Neuronal stem cell (in vitro differentiated cells): ENCODE measurements at regions not wholly inside any gene's neighbourhood (a gene's known extent, or its start where the extent isn't known, plus 50 kb on each side); places are given as distances from the start of the nearest gene placed in this dataset.

Experiments used
- DNase-seq: peaks from one replicate; pipeline ENCODE4 v3.0.0-alpha.2; 2013; ENCODE audit warnings: low spot score
- H2AFZ ChIP-seq: one replicate; pipeline ENCODE4 v1.6.1; 2013; ENCODE audit warnings: mild to moderate bottlenecking, low read length, inconsistent platforms
- H2AK5ac ChIP-seq: 2 replicates; pipeline ENCODE4 v1.6.1; 2013; ENCODE audit warnings: low read depth, mild to moderate bottlenecking, inconsistent platforms, low read length, moderate library complexity, mixed read lengths
- H2BK120ac ChIP-seq: 2 replicates; pipeline ENCODE4 v1.6.1; 2013; ENCODE audit warnings: low read depth, mild to moderate bottlenecking, inconsistent platforms, low read length, moderate library complexity, mixed read lengths
- H2BK12ac ChIP-seq: one replicate; pipeline ENCODE4 v1.6.1; 2013; ENCODE audit warnings: low read length, inconsistent platforms
- H2BK15ac ChIP-seq: 2 replicates; pipeline ENCODE4 v1.6.1; 2013; ENCODE audit warnings: mild to moderate bottlenecking, low read length, inconsistent platforms, mixed read lengths
- H2BK5ac ChIP-seq: one replicate; pipeline ENCODE4 v1.6.1; 2013; ENCODE audit warnings: inconsistent platforms, mild to moderate bottlenecking, low read length, moderate library complexity
- H3K14ac ChIP-seq: one replicate; pipeline ENCODE4 v1.6.1; 2013; ENCODE audit warnings: low read length, inconsistent platforms
- H3K18ac ChIP-seq: 2 replicates; pipeline ENCODE4 v1.6.1; 2013; ENCODE audit warnings: low read length, inconsistent platforms
- H3K23ac ChIP-seq: 2 replicates; pipeline ENCODE4 v1.6.1; 2013; ENCODE audit warnings: low read depth, mild to moderate bottlenecking, mixed read lengths, low read length, inconsistent platforms; ENCODE audit not compliant: poor library complexity
- H3K27ac ChIP-seq: replicated peaks from 3 replicates; pipeline ENCODE4 v1.5.1; 2013; ENCODE audit warnings: low read length, inconsistent platforms
- H3K27me3 ChIP-seq, 3 experiments: 2 replicates each; pipeline ENCODE4 v1.6.1; 2013; ENCODE audit warnings: low read length in 3 of 3, mild to moderate bottlenecking in 2 of 3, inconsistent platforms in 1 of 3, low read depth in 1 of 3, mixed read lengths in 1 of 3, moderate library complexity in 1 of 3; ENCODE audit not compliant: control insufficient read depth in 3 of 3, insufficient read depth in 3 of 3
- H3K36me3 ChIP-seq, 2 donors: replicated peaks in 1 of 2; 2 replicates each; pipeline ENCODE4 v1.6.1; 2013; ENCODE audit warnings: low read length in 2 of 2; ENCODE audit not compliant: control insufficient read depth in 2 of 2, insufficient read depth in 2 of 2
- H3K4ac ChIP-seq: 2 replicates; pipeline ENCODE4 v1.6.1; 2013; ENCODE audit warnings: inconsistent platforms, mild to moderate bottlenecking, low read length, moderate library complexity
- H3K4me1 ChIP-seq, 2 donors: 1 replicate in 1 of 2; 2 replicates in 1 of 2; pipeline ENCODE4 v1.6.1; 2013; ENCODE audit warnings: low read length in 2 of 2, low read depth in 1 of 2; ENCODE audit not compliant: control insufficient read depth in 2 of 2, insufficient read depth in 1 of 2
- H3K4me2 ChIP-seq: one replicate; pipeline ENCODE4 v1.6.1; 2013; ENCODE audit warnings: mild to moderate bottlenecking, low read length, inconsistent platforms; ENCODE audit not compliant: insufficient read depth, poor library complexity, severe bottlenecking
- H3K4me3 ChIP-seq, 2 donors: 2 replicates each; pipeline ENCODE4 v1.5.1; 2013; ENCODE audit warnings: low read length in 2 of 2, mild to moderate bottlenecking in 2 of 2, inconsistent platforms in 1 of 2, moderate library complexity in 1 of 2
- H3K79me1 ChIP-seq: one replicate; pipeline ENCODE4 v1.6.1; 2013; ENCODE audit warnings: low read depth, mild to moderate bottlenecking, inconsistent platforms, low read length, moderate library complexity
- H3K9ac ChIP-seq: one replicate; pipeline ENCODE4 v1.6.1; 2013; ENCODE audit warnings: mild to moderate bottlenecking, low read depth, low read length, inconsistent platforms; ENCODE audit not compliant: poor library complexity
- H3K9me3 ChIP-seq, 2 donors: replicated peaks in 1 of 2; 2 replicates each; pipeline versions ENCODE3 to v1.6.1; 2013; ENCODE audit warnings: low read length in 2 of 2, mild to moderate bottlenecking in 2 of 2, inconsistent platforms in 1 of 2, low read depth in 1 of 2, mixed read lengths in 1 of 2, moderate library complexity in 1 of 2; ENCODE audit not compliant: control insufficient read depth in 2 of 2, insufficient read depth in 1 of 2
- H4K8ac ChIP-seq: one replicate; pipeline ENCODE4 v1.6.1; 2013; ENCODE audit warnings: low read depth, mild to moderate bottlenecking, inconsistent platforms, low read length, moderate library complexity
- H4K91ac ChIP-seq: one replicate; pipeline ENCODE4 v1.6.1; 2013; ENCODE audit warnings: low read length, low read depth, mild to moderate bottlenecking, inconsistent platforms; ENCODE audit not compliant: poor library complexity
- WGBS, 2 donors: extraction: QIAGEN DNeasy Blood & Tissue Kit; methylation state at CpG; one replicate each; pipeline ENCODE4 v1.1.7; 2013; ENCODE audit warnings: missing lambda C conversion rate in 2 of 2, mixed read lengths in 1 of 2; ENCODE audit not compliant: insufficient read length in 2 of 2, insufficient replicate concordance in 1 of 2; ENCODE audit errors: extremely low coverage in 2 of 2; 5-methylcytosine and 5-hydroxymethylcytosine counted together

GRCh38 chr18:67634631-67635338, 118.3 kb upstream of the DSEL start:
- Histone ChIP-seq H3K9ac (no peak overlapping the region), H2BK5ac (no peak overlapping the region), H3K79me1 (no peaks in the 10 kb centered on the region), H3K27me3 (no peaks in the 10 kb centered on the region), H2AFZ (peak overlapping the region; percentile 8), H3K4me2 (no peak overlapping the region), H3K36me3 (no peaks in the 10 kb centered on the region), H3K18ac (no peak overlapping the region), H3K4me1 (peaks cover 2 to 12% of the 10 kb centered on the region in 2 donors), H3K14ac (no peak overlapping the region), H2BK15ac (no peak overlapping the region), H4K91ac (no peak overlapping the region), H3K4ac (no peak overlapping the region), H2AK5ac (no peak overlapping the region), H3K23ac (no peak overlapping the region), H2BK120ac (no peak overlapping the region), H4K8ac (no peak overlapping the region), H2BK12ac (no peak overlapping the region), H3K27ac (no peak overlapping the region), H3K9me3 (no peaks in the 10 kb centered on the region), H3K4me3 (no peak overlapping the region)
- DNase-seq, result no peak
- no CpG with 5 or more reads among the region's 4 CpGs for WGBS, 2 donors

- H3K36me3 ChIP-seq, result no peaks in the 10 kb centered on the region
- H3K9ac ChIP-seq, result no peak overlapping the region
- peaks cover 2 to 12% of the 10 kb centered on the region in 2 donors for H3K4me1 ChIP-seq
- no peak overlapping the region for H3K23ac ChIP-seq
- H3K14ac ChIP-seq, result no peak overlapping the region
- no peak for DNase-seq
- H3K4ac ChIP-seq, result no peak overlapping the region
- H3K4me2 ChIP-seq, result no peak overlapping the region
- H3K79me1 ChIP-seq, result no peaks in the 10 kb centered on the region
- H2BK5ac ChIP-seq, result no peak overlapping the region
- H3K9me3 ChIP-seq, result no peaks in the 10 kb centered on the region
- no peak overlapping the region for H3K4me3 ChIP-seq
- H4K8ac ChIP-seq, result no peak overlapping the region
- no peak overlapping the region for H2BK120ac ChIP-seq
- no peak overlapping the region for H2BK15ac ChIP-seq
- no peak overlapping the region for H3K18ac ChIP-seq
- H2AFZ ChIP-seq, result peak overlapping the region; percentile 19
- WGBS, 2 donors, result no CpG with 5 or more reads among the region's 6 CpGs
- H3K27ac ChIP-seq, result no peak overlapping the region
- no peak overlapping the region for H2AK5ac ChIP-seq
- H2BK12ac ChIP-seq, result no peak overlapping the region
- H3K27me3 ChIP-seq, result no peaks in the 10 kb centered on the region
- H4K91ac ChIP-seq, result no peak overlapping the region
Measured at GRCh38 chr18:67633939-67634338, 117.4 kb upstream of the DSEL start.

GRCh38 chr18:67621906-67622305, 105.4 kb upstream of the DSEL start:
- Histone ChIP-seq H3K18ac (no peak overlapping the region), H2BK12ac (no peak overlapping the region), H3K27ac (no peak overlapping the region), H3K4ac (no peak overlapping the region), H3K14ac (no peak overlapping the region), H4K8ac (no peak overlapping the region), H2BK5ac (no peak overlapping the region), H3K4me3 (no peak overlapping the region), H2BK120ac (no peak overlapping the region), H3K4me1 (no peaks in the 10 kb centered on the region), H3K9ac (no peak overlapping the region), H3K79me1 (no peaks in the 10 kb centered on the region), H3K4me2 (no peak overlapping the region), H2BK15ac (no peak overlapping the region), H2AFZ (no peak overlapping the region), H2AK5ac (no peak overlapping the region), H3K23ac (no peak overlapping the region), H3K9me3 (no peaks in the 10 kb centered on the region), H3K36me3 (no peaks in the 10 kb centered on the region), H3K27me3 (no peaks in the 10 kb centered on the region), H4K91ac (no peak overlapping the region)
- WGBS, 2 donors, result no CpG with 5 or more reads among the region's 1 CpG
- DNase-seq, result no peak

- Histone ChIP-seq H3K18ac (no peak overlapping the region), H2AFZ (no peak overlapping the region), H3K9me3 (no peaks in the 10 kb centered on the region), H3K4ac (no peak overlapping the region), H4K91ac (no peak overlapping the region), H3K9ac (no peak overlapping the region), H3K79me1 (no peaks in the 10 kb centered on the region), H2BK15ac (no peak overlapping the region), H2AK5ac (no peak overlapping the region), H3K36me3 (no peaks in the 10 kb centered on the region), H4K8ac (no peak overlapping the region), H3K27ac (no peak overlapping the region), H3K23ac (no peak overlapping the region), H3K4me1 (no peaks in the 10 kb centered on the region), H2BK5ac (no peak overlapping the region), H3K27me3 (no peaks in the 10 kb centered on the region), H2BK12ac (no peak overlapping the region), H2BK120ac (no peak overlapping the region), H3K4me3 (no peak overlapping the region), H3K14ac (no peak overlapping the region), H3K4me2 (no peak overlapping the region)
- DNase-seq, result no peak
- no CpG with 5 or more reads among the region's 2 CpGs for WGBS, 2 donors
Measured at GRCh38 chr18:67621049-67621713, 104.7 kb upstream of the DSEL start.
